IPS-NIHi7 (cell line): ENCODE measurements at regions not wholly inside any gene's neighbourhood (a gene's known extent, or its start where the extent isn't known, plus 50 kb on each side); places are given as distances from the start of the nearest gene placed in this dataset.

Experiments
- DNase-seq: peaks from one replicate; pipeline ENCODE4 v3.0.0; 2012; ENCODE audit warnings: mixed read lengths; ENCODE audit errors: extremely low spot score

GRCh38 chr11:92702037-92702804 lies 267.2 kb upstream of the MTNR1B start:
- no peak for DNase-seq

- DNase-seq: no peak
Observed at GRCh38 chr11:92702805-92703448, 266.5 kb upstream of the MTNR1B start.

GRCh38 chr11:92703449-92703830 lies 266.0 kb upstream of the MTNR1B start:
- DNase-seq: no peak

GRCh38 chr11:92707173-92707619 lies 262.3 kb upstream of the MTNR1B start:
- DNase-seq: no peak

GRCh38 chr11:92707665-92708064 lies 261.8 kb upstream of the MTNR1B start:
- DNase-seq: no peak

- DNase-seq: no peak
Observed at GRCh38 chr11:92709329-92709728, 260.1 kb upstream of the MTNR1B start.

GRCh38 chr11:92711926-92712325 lies 257.5 kb upstream of the MTNR1B start:
- no peak for DNase-seq

- DNase-seq: no peak
Observed at GRCh38 chr11:92714111-92714510, 255.3 kb upstream of the MTNR1B start.

GRCh38 chr11:92717240-92717639 lies 252.2 kb upstream of the MTNR1B start:
- DNase-seq: no peak

GRCh38 chr11:92720385-92720784 lies 249.1 kb upstream of the MTNR1B start:
- DNase-seq: no peak

- no peak for DNase-seq
Observed at GRCh38 chr11:92725352-92725751, 244.1 kb upstream of the MTNR1B start.

GRCh38 chr11:92727123-92727522 lies 242.3 kb upstream of the MTNR1B start:
- no peak for DNase-seq

- no peak for DNase-seq
Observed at GRCh38 chr11:92727769-92728168, 241.7 kb upstream of the MTNR1B start.

GRCh38 chr11:92728628-92729027 lies 240.8 kb upstream of the MTNR1B start:
- DNase-seq: no peak

- peak; percentile 22 for DNase-seq
Observed at GRCh38 chr11:92735039-92735438, 234.4 kb upstream of the MTNR1B start.

- no peak for DNase-seq
Observed at GRCh38 chr11:92738276-92738675, 231.2 kb upstream of the MTNR1B start.

GRCh38 chr11:92739041-92739440 lies 230.4 kb upstream of the MTNR1B start:
- no peak for DNase-seq

GRCh38 chr11:92739491-92739890 lies 230.0 kb upstream of the MTNR1B start:
- DNase-seq: no peak

- DNase-seq: no peak
Observed at GRCh38 chr11:92740276-92740675, 229.2 kb upstream of the MTNR1B start.

GRCh38 chr11:92744929-92745585 lies 224.4 kb upstream of the MTNR1B start:
- DNase-seq: no peak

- no peak for DNase-seq
Observed at GRCh38 chr11:92750794-92751193, 218.7 kb upstream of the MTNR1B start.

GRCh38 chr11:92751594-92751993 lies 217.9 kb upstream of the MTNR1B start:
- DNase-seq: no peak

- DNase-seq: no peak
Observed at GRCh38 chr11:92752122-92752521, 217.3 kb upstream of the MTNR1B start.
